ENCODE measurements at regions not wholly inside any gene's neighbourhood (a gene's known extent, or its start where the extent isn't known, plus 50 kb on each side); places are given as distances from the start of the nearest gene placed in this dataset.
"Not testable (repeated sequence)": the region's sequence is repeated elsewhere in the genome, so short reads cannot be mapped to it uniquely, and the experiment has no call there.

- DNase-seq (ENCODE audit: low read depth): no peak
Observed at GRCh38 chr4:53959343-53960120, 104.9 kb downstream of the CHIC2 start.

GRCh38 chr4:53956454-53956853, 108.0 kb downstream of the CHIC2 start:
- DNase-seq (ENCODE audit: low read depth): no peak

GRCh38 chr4:53956053-53956452, 108.4 kb downstream of the CHIC2 start:
- DNase-seq (ENCODE audit: low read depth): no peak

GRCh38 chr4:53951414-53951813, 113.0 kb downstream of the CHIC2 start:
- DNase-seq (ENCODE audit: low read depth): no peak

GRCh38 chr4:53943345-53944085, 120.9 kb downstream of the CHIC2 start:
- no peak for DNase-seq (ENCODE audit: low read depth)

- no peak for DNase-seq (ENCODE audit: low read depth)
Observed at GRCh38 chr4:53942712-53943111, 121.7 kb downstream of the CHIC2 start.

- no peak for DNase-seq (ENCODE audit: low read depth)
Observed at GRCh38 chr4:53941331-53941730, 123.1 kb downstream of the CHIC2 start.

GRCh38 chr4:53939892-53940291, 124.5 kb downstream of the CHIC2 start:
- DNase-seq (ENCODE audit: low read depth): not testable (repeated sequence)

- no peak for DNase-seq (ENCODE audit: low read depth)
Observed at GRCh38 chr4:53937918-53938317, 126.5 kb downstream of the CHIC2 start.

GRCh38 chr4:53937327-53937726, 127.1 kb downstream of the CHIC2 start:
- DNase-seq (ENCODE audit: low read depth): no peak

- no peak for DNase-seq (ENCODE audit: low read depth)
Observed at GRCh38 chr4:53935780-53936179, 128.6 kb downstream of the CHIC2 start.

GRCh38 chr4:53932796-53933610, 131.4 kb downstream of the CHIC2 start:
- DNase-seq (ENCODE audit: low read depth): no peak

GRCh38 chr4:53931461-53931961, 132.9 kb downstream of the CHIC2 start:
- no peak for DNase-seq (ENCODE audit: low read depth)

GRCh38 chr4:53929955-53930798, 134.2 kb downstream of the CHIC2 start:
- peak; percentile 30 for DNase-seq (ENCODE audit: low read depth)

- no peak for DNase-seq (ENCODE audit: low read depth)
Observed at GRCh38 chr4:53929311-53929710, 135.1 kb downstream of the CHIC2 start.

GRCh38 chr4:53928825-53929224, 135.6 kb downstream of the CHIC2 start:
- DNase-seq (ENCODE audit: low read depth): no peak

GRCh38 chr4:53925050-53925605, 139.3 kb downstream of the CHIC2 start:
- no peak for DNase-seq (ENCODE audit: low read depth)

- no peak for DNase-seq (ENCODE audit: low read depth)
Observed at GRCh38 chr4:53924333-53925049, 139.9 kb downstream of the CHIC2 start.

- no peak for DNase-seq (ENCODE audit: low read depth)
Observed at GRCh38 chr4:53923921-53924320, 140.5 kb downstream of the CHIC2 start.

GRCh38 chr4:53921856-53922255, 142.5 kb downstream of the CHIC2 start:
- DNase-seq (ENCODE audit: low read depth): no peak

Measured in stimulated activated CD8-positive, alpha-beta memory T cell treated with anti-CD3 and anti-CD28 coated beads, Interleukin-15, amount 100 ng/mL, for 1 hour (primary cell).